GM18511 (cell line): ENCODE measurements at regions not wholly inside any gene's neighbourhood (a gene's known extent, or its start where the extent isn't known, plus 50 kb on each side); places are given as distances from the start of the nearest gene placed in this dataset.
A peak's percentile ranks its signal among the peaks of the same experiment; 100 is the strongest.

Experiments used
- ATAC-seq: cut with Tn5 transposase; IDR thresholded peaks from one replicate; pipeline ENCODE4 v1.9.1; 2021; ENCODE audit warnings: mild to moderate bottlenecking, moderate library complexity; ENCODE audit not compliant: unreplicated experiment

DNA sequence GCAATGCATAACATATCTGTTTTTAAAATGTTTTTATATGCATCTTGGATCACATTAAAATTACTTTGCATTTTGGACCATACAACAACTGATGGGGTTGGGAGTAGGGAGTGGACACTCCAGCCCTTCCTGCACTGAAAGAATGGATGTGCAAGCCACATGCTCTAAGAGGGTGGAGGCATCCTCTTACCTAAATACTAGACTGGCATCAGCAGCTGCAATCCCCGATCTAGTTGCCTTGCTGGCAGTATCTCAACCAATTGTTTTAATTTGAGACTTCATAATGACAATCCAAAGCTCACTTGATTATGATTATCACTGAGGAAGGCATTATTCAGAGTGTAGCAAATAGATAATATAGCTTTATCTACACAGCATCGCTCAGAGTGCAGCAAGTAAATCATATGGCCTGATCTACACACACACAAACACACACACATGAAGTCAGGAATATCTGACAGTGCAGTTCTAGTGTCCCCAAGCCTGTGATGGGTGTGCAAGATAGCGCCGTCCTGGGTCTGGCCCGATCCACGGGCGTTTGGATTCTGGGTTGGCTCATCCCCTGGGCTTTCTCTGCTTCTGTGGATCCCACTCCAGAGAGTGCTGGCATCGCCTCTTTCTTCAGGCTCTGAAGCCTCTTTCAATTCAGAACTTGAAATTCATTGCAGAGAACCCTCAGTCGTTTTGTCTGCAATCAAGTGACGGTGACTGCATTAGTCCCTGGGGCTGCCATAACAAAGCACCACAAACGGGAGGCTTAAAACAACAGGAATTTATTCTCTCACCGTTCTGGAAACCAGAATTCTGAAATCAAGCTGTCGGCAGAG is 181.3 kb downstream of the ETS2 start:
- ATAC-seq: no peak

DNA sequence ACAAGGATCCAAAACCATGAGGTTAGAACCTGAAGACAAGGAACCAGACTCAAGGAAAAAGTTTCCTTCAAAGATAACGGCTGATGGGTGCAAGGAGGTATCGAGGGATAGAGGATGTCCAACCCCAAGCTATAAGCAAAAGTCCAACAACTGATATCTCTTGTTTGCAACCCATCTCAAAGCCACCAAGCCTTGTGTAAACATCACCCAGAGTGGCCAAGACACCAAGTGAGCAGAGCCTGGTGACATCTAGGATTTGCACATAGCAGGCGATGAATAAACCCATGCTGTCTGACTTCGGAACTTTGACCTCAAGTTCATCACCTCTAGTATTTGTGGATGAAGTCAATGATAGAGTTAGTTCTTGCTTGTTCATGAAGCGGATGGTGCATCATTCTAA is 180.7 kb downstream of the ETS2 start:
- no peak for ATAC-seq

DNA sequence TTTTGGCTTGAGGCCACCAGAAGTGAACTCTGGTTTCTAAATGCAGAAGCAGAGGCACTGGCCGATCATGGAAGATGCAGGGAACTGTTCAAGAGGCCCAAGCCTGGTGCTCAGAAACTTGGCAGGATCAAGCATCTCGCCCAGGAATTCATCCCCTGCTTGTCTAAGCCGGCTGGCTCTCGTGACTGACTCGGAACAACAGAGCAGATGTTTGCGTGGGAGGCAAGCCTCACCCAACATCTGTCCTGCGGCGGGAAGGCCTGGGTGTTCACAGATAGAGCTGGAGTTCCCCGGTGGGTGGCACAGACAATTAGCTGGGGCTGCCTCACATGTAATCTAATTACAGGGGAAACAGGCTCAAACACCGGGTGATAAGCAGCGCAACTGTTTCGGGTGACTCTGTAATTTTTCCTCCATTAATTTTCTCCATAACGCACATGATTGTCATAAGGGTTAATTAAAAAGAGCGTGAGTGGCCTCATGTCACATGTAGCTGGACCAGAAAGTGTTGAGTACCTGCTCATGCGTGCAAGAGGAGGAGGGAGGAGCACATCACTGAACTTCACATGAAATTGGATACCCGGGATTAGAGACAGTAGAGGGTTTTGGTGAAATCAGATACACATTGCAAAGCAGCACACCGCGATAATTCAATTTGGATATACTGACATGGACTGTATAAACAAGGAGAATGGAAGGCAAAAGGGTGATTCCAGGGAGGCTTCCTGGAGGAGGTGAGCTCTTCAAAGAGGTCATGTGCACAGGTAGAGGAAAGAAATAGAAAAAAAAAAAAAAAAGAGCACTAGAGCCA is 180.0 kb downstream of the ETS2 start:
- ATAC-seq: peak; percentile 75

DNA sequence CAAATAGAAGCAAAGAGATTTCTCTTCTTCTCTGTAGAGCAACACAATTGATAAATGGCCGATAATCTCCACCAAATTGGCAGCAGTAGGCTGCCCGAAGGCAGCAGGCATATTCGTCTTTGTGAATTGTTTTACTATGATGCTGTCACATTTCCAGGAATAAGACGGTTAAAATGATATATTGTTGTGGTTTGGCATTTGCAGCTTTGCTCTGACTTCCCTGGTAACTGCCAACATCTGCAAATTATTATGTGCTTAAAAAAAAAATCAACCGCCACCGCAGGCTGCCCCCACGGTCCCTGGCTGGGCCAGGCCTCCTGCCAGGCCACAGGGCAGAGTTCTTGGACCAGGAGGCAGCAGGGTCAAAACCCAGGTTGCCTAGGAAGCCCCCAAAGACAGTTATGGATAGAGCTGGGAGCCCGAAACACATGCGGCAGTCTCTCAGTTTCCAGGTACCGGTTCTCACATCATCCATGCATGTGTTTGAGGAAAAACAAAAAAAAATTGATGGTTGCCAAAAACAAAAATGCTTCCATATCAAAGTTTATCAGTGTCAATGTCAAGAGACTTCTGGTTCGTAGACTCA is 179.3 kb downstream of the ETS2 start:
- peak; percentile 18 for ATAC-seq

DNA sequence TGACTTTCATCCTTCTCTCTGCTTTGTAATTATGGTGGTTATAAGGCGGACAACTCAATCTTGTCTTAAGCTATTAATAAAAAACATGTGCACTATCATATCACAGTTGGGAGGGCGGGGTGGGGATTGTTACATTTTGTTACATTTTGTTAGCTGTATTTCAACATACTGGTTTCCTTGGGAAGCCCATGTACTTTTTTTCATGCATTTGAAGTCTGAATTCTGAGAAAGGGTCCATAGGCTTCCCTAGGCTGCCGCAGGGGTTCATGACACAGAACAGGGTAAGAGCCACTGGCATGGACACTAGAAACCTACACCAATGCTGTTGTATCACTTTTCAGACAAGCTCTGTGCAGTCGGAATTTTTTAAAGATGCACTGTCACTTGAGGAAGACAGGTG is 178.8 kb downstream of the ETS2 start:
- no peak for ATAC-seq

DNA sequence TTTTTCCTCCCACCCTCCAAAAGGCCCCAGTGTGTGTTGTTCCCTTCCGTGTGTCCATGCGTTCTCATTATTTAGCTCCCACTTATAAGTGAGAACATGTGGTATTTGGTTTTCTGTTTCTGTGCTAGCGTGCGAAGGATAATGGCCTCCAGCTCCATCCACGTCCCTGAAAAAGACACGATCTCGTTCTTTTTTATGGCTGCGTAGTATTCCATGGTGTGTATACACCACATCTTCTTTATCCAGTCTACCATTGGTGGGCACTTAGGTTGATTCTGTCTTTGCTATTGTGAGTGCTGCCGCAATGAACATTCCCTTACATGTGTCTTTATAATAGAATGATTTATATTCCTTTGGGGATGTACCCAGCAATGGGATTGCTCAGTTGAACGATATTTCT is 177.8 kb downstream of the ETS2 start:
- no peak for ATAC-seq

DNA sequence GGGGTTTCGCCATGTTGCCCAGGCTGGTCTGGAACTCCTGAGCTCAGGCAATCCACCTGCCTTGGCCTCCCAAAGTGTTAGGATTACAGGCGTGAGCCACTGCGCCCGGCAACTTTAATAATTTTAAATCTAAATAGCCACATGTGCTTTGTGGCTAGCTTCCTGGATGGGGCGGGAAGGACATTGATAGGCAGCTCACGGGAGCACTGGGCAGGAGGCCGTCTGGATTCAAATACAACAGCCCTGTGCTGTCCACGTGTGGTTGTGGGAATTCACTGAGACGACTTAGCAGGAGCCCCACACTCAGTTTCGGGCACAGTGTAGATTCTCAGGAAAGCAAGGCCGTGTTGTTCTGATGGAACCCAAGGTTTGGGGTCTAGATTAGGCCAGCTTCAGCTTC is 177.1 kb downstream of the ETS2 start:
- ATAC-seq: no peak

DNA sequence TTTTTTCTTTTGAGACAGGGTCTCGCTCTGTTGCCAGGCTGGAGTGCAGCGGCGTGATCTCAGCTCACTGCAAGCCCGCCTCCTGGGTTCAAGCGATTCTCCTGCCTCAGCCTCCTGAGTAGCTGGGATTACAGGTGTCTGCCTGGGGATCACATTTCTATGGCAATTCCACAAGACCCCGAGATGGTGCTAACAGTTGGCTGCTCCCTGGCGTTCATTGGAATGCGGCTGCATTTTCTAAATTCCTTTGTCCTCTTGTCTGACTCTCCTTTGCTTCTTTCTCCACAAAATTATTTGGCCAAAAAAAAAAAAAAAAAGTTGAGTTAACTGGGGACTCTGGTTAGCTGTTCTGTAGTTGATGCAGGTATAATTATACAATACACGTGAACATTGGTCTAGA is 176.4 kb downstream of the ETS2 start:
- ATAC-seq: no peak

DNA sequence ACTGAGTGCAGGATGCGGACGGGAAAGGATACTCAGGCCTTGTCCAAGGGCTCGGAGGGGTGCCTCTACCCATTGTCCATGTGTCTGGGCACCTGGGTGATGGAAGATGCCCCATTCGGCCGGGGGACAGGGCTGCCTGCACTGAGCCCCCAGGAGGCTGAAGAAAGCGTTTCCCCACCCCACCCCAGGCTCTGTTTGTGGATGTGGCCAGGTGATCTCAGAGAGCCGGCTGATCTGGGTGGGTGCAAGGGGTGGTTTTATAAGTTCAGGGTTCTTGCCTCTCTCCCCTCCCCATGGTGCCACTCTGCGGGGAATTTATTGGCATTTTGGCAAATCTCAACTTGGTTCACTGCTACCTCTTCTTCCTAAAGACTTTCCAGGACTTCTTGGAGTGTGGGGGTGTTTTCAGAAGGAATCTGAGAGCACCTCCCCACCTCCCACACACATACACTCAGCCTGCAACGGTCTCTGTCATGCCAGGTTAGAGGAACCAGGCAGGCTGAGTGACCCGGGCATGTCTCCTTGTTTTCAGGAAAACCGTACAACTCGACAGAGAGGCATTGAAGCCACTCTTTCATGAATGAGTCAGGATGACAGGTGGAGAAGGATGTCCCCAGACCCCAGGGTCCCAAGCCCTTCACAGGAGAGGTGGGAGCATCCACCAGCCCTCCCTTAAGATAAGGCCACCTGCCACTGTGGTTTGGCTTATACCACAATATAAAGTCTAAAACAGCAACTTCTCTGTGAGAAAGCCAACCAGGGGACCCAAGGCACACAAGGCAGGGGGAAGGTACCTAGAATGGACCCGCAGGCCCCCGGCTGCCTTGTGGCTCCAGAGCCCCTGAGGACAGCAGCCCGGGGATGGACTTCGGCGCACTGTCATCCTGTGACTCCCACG is 174.9 kb downstream of the ETS2 start:
- ATAC-seq: no peak

DNA sequence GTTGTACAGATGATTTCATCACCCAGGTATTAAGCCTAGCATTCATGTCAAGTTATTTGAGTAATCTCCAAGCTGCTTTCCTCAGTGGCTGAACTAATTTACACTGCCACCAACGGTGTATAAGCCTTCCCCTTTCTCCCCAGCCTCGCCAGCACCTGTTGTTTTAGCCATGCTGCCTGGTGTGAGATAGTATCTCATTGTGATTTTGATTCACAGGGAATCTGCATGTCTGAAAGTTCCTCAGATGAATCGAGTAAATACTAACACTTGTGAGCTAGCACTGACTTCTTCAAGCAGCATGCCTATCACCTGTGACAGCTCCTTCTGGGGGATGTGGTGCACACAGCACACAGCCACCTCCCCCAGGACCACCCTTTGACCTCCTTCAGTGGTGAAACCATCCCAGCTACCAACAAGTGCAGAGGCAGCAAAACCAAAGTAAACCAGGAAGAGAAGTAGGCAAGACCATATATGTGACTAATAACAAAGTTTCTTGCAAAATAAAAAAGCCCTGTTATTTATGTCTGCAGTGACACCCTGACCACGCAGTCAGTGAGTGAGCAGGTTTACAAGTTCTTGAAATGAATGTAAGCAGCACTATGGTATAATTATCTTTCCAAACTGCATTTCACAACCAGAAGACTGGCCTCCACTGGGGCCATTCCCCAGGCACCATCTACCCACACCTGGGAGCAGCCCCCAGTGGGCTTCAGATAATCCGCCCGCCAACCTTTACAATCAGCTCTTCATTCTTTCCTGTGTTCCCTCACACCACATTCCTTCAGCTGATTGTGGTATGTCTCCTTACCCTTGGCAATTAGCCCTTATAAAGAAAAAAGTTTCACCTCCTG is 173.8 kb downstream of the ETS2 start:
- ATAC-seq: no peak

DNA sequence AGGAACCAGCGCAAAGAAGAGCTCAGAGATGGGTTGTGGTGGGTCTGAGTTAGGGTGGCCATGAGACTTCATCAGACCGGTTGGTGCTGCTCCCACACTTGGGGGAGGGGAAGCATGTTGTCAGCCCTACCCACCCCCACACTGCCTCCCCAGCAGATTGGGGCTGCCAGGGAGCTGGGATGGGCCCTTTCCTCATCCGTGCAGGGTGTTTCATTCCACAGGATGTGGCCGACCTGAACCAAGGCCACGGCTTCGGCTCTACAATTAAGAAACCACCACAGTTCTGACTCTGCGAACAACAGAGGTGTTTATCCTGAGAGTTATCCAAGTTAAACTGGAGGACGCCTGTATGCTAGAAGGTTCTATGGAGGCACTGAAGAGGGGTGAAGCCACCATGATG is 171.2 kb downstream of the ETS2 start:
- ATAC-seq: no peak

DNA sequence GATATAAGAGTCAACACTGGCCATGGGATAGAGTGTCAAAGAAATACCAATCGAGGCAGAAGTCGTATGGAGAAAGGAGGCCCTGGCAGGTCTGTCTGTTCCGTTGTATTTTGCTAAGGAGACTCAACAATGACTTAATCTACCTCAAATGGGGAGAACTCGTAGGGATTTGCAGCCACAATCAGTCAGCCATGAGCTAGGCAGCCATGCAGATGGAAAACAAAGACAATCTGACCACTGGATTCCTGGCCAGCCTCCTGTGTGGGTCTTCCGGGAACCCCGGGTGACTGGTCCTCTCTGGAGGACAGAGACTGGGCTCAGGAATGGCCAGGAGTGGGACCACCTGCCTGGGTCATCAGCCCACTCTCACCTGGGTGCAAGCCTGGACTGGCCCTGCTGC is 167.8 kb downstream of the ETS2 start:
- no peak for ATAC-seq

DNA sequence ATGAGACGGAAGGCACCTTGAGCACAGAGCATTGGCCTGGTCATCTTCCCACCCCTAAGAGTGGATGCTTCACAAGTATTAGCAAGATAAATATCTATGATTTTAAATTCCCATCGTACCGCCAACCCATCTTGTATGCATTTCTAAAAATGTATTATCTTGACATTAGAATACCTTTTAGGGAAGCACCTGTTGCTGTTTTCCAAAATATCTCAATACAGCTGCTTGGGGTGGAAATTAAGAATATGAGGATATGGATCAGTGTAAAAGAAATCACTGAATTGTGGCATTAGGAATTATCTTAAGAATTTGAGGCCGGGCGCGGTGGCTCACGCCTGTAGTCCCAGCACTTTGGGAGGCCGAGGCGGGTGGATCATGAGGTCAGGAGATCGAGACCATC is 166.3 kb downstream of the ETS2 start:
- ATAC-seq: no peak

DNA sequence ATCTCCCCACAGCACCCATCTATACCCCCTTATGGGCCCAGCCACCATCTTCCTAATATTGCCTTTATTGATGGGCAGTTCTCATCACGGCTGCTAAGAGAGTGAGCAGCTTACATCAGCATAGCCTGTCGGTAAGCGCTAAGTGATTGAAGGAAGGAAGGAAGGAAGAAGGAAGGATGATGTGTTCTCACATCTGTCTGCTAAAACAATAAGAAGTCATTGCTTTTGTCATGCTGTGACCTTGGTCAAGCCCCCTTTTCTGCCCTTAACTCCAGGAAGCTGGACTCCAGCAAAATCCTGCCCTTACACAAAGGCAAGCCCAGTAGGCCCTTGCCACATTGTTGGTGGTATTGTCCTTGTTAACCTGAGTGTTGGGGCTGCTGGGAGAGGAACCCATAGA is 165.0 kb downstream of the ETS2 start:
- no peak for ATAC-seq

DNA sequence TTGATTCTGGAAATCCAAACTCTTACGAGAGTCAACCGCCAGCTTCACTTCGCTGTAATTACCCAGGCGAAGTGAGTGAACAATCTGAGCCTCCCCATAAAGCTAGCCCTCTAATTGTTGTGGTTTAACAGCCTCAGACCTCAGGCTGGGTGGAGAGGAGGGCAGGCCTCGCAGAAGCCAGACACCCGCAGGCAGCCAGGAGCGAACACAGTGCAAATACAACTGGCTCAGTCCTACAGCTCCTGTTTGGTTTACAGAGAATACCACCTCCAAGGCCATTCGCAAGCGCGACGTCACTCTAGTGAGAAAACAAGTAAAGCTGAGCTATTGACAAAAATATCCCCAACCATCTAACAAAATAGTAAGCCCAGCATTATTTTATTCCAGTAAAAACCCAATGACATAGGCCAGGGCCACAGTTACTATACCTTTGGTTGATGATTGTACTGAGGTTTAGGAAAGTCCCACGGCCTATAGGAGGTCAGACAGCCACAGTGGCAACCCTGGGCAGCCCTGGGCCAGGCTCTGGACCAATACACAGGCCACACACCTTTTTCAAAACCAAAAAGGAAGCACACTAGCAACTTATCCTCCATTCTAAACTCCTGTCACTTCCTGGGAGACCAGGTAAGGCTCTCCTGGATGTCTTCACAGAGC is 163.3 kb downstream of the ETS2 start:
- ATAC-seq: no peak

DNA sequence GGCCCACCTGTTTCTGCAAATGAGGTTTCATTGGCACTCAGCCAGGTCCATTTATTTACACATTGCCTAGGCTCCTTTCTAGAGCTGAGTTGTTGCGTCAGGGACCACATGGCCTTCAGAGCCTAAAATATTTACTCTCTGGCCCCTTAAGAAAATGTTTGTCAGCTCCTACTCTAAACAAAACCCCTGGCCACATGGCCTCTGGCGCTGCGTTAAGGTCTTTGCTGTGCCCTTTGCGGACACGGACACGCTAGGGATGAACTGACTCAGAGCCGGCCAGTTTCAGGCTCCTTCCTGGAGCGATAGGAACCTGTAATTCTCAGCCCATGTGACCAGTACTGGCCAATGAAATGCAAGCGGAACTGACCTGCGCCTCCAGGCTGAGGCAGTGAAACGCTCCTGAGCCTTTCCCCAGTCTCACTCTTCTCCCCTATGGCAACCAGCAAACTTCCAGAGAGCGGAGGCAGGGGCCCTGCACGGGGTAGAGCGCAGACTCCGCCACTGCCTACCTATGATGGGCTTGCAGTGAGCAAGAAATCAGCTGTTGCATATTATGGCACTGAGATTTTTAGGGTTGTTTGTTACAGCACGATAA is 160.3 kb downstream of the ETS2 start:
- ATAC-seq: no peak

DNA sequence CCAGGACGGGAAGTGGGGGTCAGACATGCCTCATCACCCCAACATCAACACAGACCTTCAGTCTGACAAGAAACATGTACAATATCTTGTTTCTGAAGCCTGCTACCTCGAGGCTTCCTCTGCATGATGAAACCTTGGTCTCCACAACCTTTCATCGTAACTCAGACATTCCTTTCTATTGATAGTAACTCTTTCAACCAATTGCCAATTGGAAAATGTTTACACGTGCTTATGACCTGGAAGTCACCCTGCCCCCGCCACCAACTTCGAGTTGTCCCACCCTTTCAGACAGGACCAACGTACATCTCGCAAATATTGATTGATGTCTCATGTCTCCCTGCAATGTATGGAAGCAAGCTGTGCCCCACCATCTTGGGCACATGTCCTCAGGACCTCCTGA is 159.5 kb downstream of the ETS2 start:
- ATAC-seq: no peak

DNA sequence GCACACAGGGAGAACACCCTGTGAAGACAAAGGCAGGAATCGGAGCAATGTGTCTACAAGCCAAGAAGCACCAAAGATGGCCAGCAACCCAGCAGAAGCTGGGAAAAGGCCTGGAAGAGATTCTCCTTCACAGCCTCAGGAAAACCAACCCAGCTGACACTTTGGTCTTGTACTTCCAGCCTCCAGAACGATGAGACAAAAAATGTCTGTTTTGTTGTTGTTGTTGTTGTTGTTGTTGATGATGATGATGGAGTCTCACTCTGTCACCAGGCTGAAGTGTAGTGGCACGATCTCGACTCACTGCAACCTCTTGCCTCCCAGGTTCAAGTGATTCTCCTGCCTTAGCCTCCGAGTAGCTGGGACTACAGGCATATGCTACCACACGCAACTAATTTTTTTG is 157.3 kb downstream of the ETS2 start:
- ATAC-seq: no peak

DNA sequence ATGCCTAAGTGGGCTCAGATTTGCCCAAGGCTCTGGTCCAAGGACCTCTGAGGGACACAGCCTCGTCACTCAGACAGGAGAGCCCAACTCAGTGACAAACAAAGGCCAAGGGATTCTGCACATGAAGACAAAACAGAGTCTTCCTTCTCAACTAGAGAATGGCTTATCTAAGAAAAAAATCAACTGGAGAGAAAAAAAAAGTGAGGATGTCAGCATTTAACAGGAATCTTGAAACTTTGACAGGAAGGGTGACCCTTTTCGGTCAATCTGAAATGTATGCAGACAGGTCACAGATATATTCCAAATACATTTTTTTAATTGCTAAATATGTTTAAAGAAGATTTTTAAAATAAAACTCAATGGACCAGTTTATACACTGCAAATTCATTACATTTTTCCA is 154.5 kb downstream of the ETS2 start:
- no peak for ATAC-seq
